Subcutaneous abdominal adipose tissue (tissue), 5 donors: ENCODE measurements at regions not wholly inside any gene's neighbourhood (a gene's known extent, or its start where the extent isn't known, plus 50 kb on each side); places are given as distances from the start of the nearest gene placed in this dataset.

ENCODE experiments used
- H3K27ac ChIP-seq: one replicate; pipeline ENCODE4 v1.7.0; 2013; ENCODE audit warnings: low read depth, mild to moderate bottlenecking, inconsistent platforms, low read length, moderate library complexity
- H3K27me3 ChIP-seq, 5 donors: one replicate each; pipeline ENCODE4 v1.7.0; 2013; ENCODE audit warnings: low read length in 5 of 5, inconsistent platforms in 1 of 5; ENCODE audit not compliant: control insufficient read depth in 5 of 5, insufficient read depth in 4 of 5
- H3K36me3 ChIP-seq, 5 donors: one replicate each; pipeline ENCODE4 v1.7.0; 2013; ENCODE audit warnings: low read length in 5 of 5; ENCODE audit not compliant: control insufficient read depth in 5 of 5, insufficient read depth in 5 of 5
- H3K4me1 ChIP-seq, 5 donors: one replicate each; pipeline ENCODE4 v1.7.0; 2013; ENCODE audit warnings: low read length in 5 of 5, mild to moderate bottlenecking in 3 of 5, moderate library complexity in 1 of 5; ENCODE audit not compliant: control insufficient read depth in 5 of 5, insufficient read depth in 5 of 5
- H3K4me3 ChIP-seq, 5 donors: one replicate each; pipeline ENCODE4 v1.7.0; 2013; ENCODE audit warnings: low read length in 5 of 5, low read depth in 1 of 5
- H3K9ac ChIP-seq, 5 donors: one replicate each; pipeline ENCODE4 v1.7.0; 2013; ENCODE audit warnings: low read length in 5 of 5, mild to moderate bottlenecking in 4 of 5, moderate library complexity in 3 of 5
- H3K9me3 ChIP-seq, 5 donors: one replicate each; pipeline ENCODE4 v1.7.0; 2013; ENCODE audit warnings: low read length in 5 of 5; ENCODE audit not compliant: control insufficient read depth in 5 of 5
- donor health status: healthy.
- donor health status: healthy.
- donor health status: healthy.
- donor health status: healthy.
- donor health status: healthy.

DNA sequence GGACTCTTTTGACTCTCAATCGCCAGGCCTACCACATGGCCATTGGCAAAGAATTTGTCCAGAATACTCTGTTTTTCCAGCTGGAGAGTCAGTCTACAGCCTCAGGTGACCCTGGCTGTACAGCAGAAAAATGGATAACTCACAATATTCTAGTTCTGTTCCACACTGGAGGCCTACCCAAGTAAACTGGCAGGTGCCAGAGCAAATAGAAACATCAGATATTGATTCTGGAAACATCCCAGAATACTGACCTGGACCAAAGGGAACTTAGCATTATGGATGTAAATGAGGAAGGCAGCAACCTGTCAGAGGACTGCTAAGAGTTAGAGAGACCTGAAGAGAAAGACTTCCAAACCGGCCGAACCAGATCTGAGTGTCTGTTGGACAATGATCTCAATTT lies 147.9 kb upstream of the SMAD1 start:
- Histone ChIP-seq H3K36me3 (no peaks in the 10 kb centered on the region), H3K9me3 (no peaks in the 10 kb centered on the region), H3K4me3 (no peak overlapping the region), H3K4me1 (peaks cover 0 to 13% (median 8%) of the 10 kb centered on the region in 5 donors), H3K9ac (no peak overlapping the region), H3K27me3 (no peaks in the 10 kb centered on the region), H3K27ac (no peak overlapping the region)

DNA sequence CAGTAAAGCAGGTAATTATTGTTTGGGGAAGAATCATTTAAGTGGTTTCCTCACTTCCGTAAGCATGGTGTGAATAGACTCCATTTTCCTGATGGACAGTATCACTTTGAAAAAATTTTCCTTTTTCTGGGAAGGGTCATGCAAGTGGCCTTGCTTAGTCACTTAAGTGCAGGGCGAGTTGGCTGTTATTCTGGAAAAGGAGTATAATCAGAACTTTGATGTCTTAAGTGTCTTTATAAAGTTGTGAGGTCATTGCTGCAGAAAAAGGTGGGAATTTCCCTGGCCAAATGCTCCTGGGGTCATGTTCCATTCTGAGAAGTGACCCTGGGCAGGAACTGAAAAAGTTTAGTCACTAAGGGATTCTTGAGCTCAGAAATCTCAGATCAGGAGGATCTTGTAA lies 146.1 kb upstream of the OTUD4 start:
- Histone ChIP-seq H3K9me3 (no peaks in the 10 kb centered on the region), H3K4me1 (peaks cover 0 to 10% (median 0%) of the 10 kb centered on the region in 5 donors), H3K9ac (no peak overlapping the region), H3K27ac (no peak overlapping the region), H3K27me3 (no peaks in the 10 kb centered on the region), H3K4me3 (no peak overlapping the region), H3K36me3 (no peaks in the 10 kb centered on the region)

DNA sequence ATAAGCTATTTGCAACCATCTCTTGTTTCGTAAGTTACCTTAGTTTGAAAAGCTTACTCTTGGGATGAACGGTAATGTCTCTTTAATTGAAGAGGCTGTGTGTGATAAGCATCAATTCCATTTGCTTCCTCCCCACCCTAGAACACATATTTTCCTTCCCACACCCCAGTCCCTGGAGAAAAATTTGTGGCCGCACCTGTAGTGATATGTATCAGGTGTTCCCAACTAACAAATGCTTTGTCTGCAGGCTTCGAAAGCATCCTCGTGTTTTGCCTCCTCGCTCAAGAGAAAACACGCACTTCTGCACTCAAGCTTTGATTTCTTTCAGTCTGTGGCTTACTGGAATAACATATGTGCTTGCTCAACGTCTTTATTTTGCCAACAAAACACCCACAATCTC lies 143.8 kb upstream of the OTUD4 start:
- Histone ChIP-seq H3K9ac (no peak overlapping the region), H3K27ac (no peak overlapping the region), H3K27me3 (no peaks in the 10 kb centered on the region), H3K36me3 (no peaks in the 10 kb centered on the region), H3K9me3 (no peaks in the 10 kb centered on the region), H3K4me1 (peaks cover 0 to 10% (median 0%) of the 10 kb centered on the region in 5 donors), H3K4me3 (no peak overlapping the region)

DNA sequence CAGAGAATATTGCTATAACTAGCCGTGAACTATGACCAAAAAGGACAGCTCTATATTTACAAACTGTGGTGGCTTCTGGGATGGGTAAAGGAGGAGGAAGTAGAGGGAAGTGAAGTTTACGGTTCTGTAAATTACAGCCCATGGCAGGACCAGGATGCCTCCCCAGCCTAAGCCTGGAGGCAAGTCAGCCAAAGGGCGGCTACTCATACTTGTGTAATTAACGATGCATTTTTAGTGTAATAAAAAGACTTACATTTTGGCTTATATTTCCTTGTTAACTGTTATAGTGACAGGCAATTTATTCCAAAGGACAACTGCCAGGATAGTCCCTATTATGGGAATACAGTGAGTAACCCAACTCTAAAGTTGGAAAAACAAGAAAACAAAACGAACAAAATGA lies 139.9 kb upstream of the OTUD4 start:
- no peak overlapping the region for H3K9ac ChIP-seq
- no peaks in the 10 kb centered on the region for H3K9me3 ChIP-seq
- H3K36me3 ChIP-seq: no peaks in the 10 kb centered on the region
- H3K27ac ChIP-seq: no peak overlapping the region
- H3K4me3 ChIP-seq: no peak overlapping the region
- H3K4me1 ChIP-seq: peaks cover 0 to 4% (median 0%) of the 10 kb centered on the region in 5 donors
- H3K27me3 ChIP-seq: peaks cover 0 to 5% (median 0%) of the 10 kb centered on the region in 5 donors

DNA sequence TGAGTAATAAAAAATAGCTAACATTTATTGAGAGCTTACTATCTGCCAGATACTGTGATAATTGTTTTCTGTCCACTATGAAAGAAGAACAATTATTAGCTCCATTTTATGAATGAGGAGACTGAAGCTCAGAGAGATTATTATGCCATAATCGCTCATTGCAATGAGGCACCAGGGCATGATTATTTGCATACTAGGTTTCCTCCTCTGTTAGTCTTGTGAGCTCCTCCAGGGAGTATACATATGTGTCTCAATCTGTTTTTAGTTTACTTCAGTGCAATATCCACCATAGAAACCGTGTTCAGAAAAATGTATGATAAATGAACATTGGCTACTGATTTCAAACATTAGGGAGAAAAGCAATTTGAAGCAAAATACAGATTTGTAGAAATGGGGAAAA lies 139.4 kb upstream of the OTUD4 start:
- no peak overlapping the region for H3K9ac ChIP-seq
- H3K4me3 ChIP-seq: no peak overlapping the region
- no peaks in the 10 kb centered on the region for H3K9me3 ChIP-seq
- H3K36me3 ChIP-seq: no peaks in the 10 kb centered on the region
- H3K27ac ChIP-seq: no peak overlapping the region
- peaks cover 0 to 4% (median 0%) of the 10 kb centered on the region in 5 donors for H3K4me1 ChIP-seq
- peaks cover 0 to 5% (median 0%) of the 10 kb centered on the region in 5 donors for H3K27me3 ChIP-seq

DNA sequence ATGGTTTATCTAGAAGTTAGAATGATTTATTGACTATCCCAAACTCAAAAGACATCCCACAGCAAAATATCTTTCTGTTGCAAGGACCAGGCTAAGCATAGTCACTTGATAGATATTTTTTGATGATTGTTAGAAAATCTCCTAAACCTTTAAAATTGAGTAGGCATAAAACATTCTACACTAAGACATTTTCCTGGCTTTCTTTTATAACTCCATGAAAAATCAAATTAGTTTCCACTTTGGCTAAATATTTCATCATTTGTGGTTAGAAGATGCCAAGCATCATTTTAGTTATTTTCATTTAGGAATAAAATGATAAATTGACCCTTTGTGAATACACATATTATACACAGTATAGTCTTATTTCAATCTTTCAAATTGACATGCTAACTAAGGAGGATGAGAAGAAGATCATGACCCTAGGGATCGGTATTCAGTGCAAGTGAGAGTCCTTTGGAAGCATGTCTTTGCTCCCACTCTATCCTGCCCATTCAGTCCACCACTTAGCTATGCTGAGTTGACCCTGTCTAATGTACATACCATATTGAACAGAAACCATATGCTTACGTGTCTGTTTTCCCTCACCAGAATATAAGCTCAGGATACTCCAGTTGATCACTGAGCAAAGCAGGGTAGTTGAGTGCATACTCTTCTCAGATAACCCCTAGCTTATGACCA lies 136.6 kb upstream of the OTUD4 start:
- H3K4me1 ChIP-seq: peaks cover 0 to 4% (median 0%) of the 10 kb centered on the region in 5 donors
- peaks cover 0 to 5% (median 0%) of the 10 kb centered on the region in 5 donors for H3K27me3 ChIP-seq
- H3K27ac ChIP-seq: no peak overlapping the region
- no peaks in the 10 kb centered on the region for H3K36me3 ChIP-seq
- peaks cover 0 to 4% (median 3%) of the 10 kb centered on the region in 5 donors for H3K9me3 ChIP-seq
- H3K4me3 ChIP-seq: no peak overlapping the region
- no peak overlapping the region for H3K9ac ChIP-seq

DNA sequence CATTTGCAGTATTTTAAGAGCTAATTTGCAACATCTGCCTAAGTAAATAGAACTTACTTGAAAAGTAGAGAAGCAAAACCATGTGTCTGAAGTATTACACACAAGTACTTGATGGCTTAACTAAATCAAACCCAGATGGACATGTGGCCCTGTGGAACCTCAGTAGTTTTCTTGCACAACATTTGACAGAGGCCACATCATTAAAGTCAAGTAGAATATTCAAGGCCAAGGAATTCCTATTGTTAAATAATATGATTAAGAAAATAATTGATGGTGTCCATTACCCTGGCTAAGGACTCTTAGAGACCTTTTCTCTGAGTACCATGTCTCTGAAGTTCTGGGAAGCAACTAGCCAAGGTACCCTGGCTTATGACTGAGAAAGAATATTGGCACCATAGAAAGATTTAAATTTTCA lies 135.4 kb upstream of the OTUD4 start:
- no peaks in the 10 kb centered on the region for H3K36me3 ChIP-seq
- no peak overlapping the region for H3K4me3 ChIP-seq
- no peak overlapping the region for H3K27ac ChIP-seq
- H3K9ac ChIP-seq: no peak overlapping the region
- peaks cover 0 to 5% (median 0%) of the 10 kb centered on the region in 5 donors for H3K27me3 ChIP-seq
- H3K9me3 ChIP-seq: peaks cover 0 to 4% (median 3%) of the 10 kb centered on the region in 5 donors
- peaks cover 0 to 4% (median 0%) of the 10 kb centered on the region in 5 donors for H3K4me1 ChIP-seq

DNA sequence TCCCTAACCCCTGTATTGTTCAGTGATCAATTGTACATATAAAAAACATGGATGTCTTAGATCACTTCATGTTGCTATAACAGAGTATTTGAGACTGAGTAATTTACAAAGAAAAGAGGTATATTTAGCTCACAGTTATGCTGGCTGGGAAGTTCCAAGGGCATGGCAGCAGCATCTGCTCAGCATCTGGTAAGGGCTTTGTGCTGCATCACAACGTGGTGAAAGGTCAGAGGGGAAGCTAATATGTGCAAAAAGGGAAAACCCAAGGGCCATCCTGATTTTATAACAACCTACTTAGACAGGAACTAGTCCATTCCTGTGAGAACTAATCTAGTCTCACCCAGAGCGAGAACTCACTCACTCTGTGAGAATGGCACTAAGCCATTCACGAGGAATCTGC lies 128.2 kb upstream of the OTUD4 start:
- Histone ChIP-seq H3K9me3 (no peaks in the 10 kb centered on the region), H3K4me3 (no peak overlapping the region), H3K36me3 (no peaks in the 10 kb centered on the region), H3K27me3 (no peaks in the 10 kb centered on the region), H3K4me1 (peaks cover 0 to 9% (median 0%) of the 10 kb centered on the region in 5 donors), H3K27ac (no peak overlapping the region), H3K9ac (no peak overlapping the region)

DNA sequence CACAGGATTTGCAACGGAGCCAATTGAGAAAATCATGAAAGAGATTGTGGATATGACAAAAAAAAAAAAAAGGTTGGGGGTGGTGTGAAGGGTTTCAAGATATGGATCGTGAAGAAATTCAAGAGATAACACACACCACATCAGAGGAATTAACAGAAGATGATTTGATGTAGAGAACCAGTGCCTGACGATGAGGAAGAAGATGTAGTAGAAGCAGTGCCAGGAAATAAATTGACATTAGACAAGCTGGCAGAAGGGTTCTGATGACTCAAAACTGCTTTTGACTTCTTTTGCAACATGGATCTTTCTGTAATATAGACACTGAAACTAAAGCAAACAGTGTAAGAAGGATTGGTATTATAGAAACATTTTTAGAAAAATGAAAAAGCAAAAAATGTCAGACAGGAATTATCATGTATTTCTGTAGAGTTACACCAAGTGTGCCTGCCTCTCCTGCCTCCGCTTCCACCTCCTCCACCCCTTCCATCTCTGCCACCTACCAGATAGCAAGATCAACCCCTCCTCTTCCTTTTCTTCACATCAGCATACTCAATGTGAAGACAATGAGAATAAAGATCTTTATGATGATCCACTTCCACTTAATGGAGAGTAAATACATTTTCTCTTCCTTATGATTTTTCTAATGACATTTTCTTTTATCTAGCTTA lies 127.5 kb upstream of the OTUD4 start:
- Histone ChIP-seq H3K27me3 (no peaks in the 10 kb centered on the region), H3K9me3 (no peaks in the 10 kb centered on the region), H3K4me1 (peaks cover 0 to 9% (median 0%) of the 10 kb centered on the region in 5 donors), H3K36me3 (no peaks in the 10 kb centered on the region), H3K4me3 (no peak overlapping the region), H3K27ac (no peak overlapping the region), H3K9ac (no peak overlapping the region)

DNA sequence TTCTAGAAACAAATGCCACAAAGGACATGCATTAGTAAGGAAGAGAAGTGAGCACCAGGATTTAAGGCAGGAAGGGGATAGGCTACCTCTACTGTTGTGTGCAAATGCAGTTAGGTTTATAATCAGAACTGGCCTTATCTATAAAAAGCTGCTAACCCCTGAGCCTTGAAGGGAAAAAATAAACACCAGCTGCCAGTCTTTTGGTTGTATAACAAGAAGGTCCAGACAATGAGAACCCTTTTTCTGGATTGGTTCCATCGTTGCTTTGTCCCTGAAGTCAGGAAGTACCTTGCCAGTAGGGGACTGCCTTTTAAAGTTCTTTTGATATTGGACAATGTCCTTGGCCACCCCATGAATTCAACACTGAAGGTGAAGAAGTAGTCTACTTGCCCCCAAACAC lies 126.7 kb upstream of the OTUD4 start:
- H3K9me3 ChIP-seq: no peaks in the 10 kb centered on the region
- peaks cover 0 to 9% (median 0%) of the 10 kb centered on the region in 5 donors for H3K4me1 ChIP-seq
- H3K4me3 ChIP-seq: no peak overlapping the region
- no peaks in the 10 kb centered on the region for H3K36me3 ChIP-seq
- no peak overlapping the region for H3K9ac ChIP-seq
- no peak overlapping the region for H3K27ac ChIP-seq
- no peaks in the 10 kb centered on the region for H3K27me3 ChIP-seq
